Keratinocyte (primary cell): ENCODE measurements at regions not wholly inside any gene's neighbourhood (a gene's known extent, or its start where the extent isn't known, plus 50 kb on each side); places are given as distances from the start of the nearest gene placed in this dataset.

ENCODE experiments used
- DNase-seq: peaks from one replicate; pipeline ENCODE4 v3.0.0-alpha.2; 2011; ENCODE audit warnings: low read depth, missing footprints, low spot score
- FAIRE-seq: peaks from 2 replicates; lab custom pipeline; 2011; peaks lifted over from hg19 to GRCh38; lab: Jason Lieb, UNC
- H2AFZ ChIP-seq: 2 replicates; pipeline ENCODE4 v1.6.0; 2012; ENCODE audit warnings: low read length, control low read depth, inconsistent platforms; ENCODE audit not compliant: control insufficient read depth
- H3K27ac ChIP-seq: 2 replicates; pipeline ENCODE4 v1.5.1; 2011; ENCODE audit warnings: low read length; ENCODE audit not compliant: control insufficient read depth, insufficient read depth
- H3K27me3 ChIP-seq: 3 replicates; pipeline ENCODE4 v1.6.0; 2011; ENCODE audit warnings: low read length; ENCODE audit not compliant: control insufficient read depth, insufficient read depth; ENCODE audit errors: extremely low read depth
- H3K36me3 ChIP-seq, 2 experiments: 2 replicates in 1 of 2; 3 replicates in 1 of 2; pipeline ENCODE4 v1.5.1; 2011; ENCODE audit warnings: low read length in 2 of 2, mild to moderate bottlenecking in 1 of 2; ENCODE audit not compliant: control insufficient read depth in 2 of 2, insufficient read depth in 2 of 2; ENCODE audit errors: extremely low read depth in 1 of 2
- H3K4me1 ChIP-seq: 3 replicates; pipeline ENCODE4 v1.5.1; 2011; ENCODE audit warnings: low read length; ENCODE audit not compliant: control insufficient read depth, insufficient read depth; ENCODE audit errors: extremely low read depth
- H3K4me2 ChIP-seq: 3 replicates; pipeline ENCODE4 v1.6.0; 2011; ENCODE audit warnings: low read depth, low read length; ENCODE audit not compliant: control insufficient read depth, insufficient read depth; ENCODE audit errors: extremely low read depth
- H3K4me3 ChIP-seq, 3 experiments: fragments of 200-600 bp in 1 of 3; sonication (generic) in 1 of 3; 2 replicates in 2 of 3; 3 replicates in 1 of 3; pipeline ENCODE4 v1.5.1; 2011 to 2016; ENCODE audit warnings: low read length in 3 of 3, mild to moderate bottlenecking in 3 of 3, control low read depth in 2 of 3, inconsistent platforms in 1 of 3, low read depth in 1 of 3, mixed read lengths in 1 of 3, mixed run types in 1 of 3, moderate library complexity in 1 of 3; ENCODE audit not compliant: control insufficient read depth in 2 of 3, insufficient read depth in 2 of 3; ENCODE audit errors: extremely low read depth in 1 of 3
- H3K79me2 ChIP-seq: 2 replicates; pipeline ENCODE4 v1.6.0; 2012; ENCODE audit warnings: low read length; ENCODE audit not compliant: control insufficient read depth, insufficient read depth
- H3K9ac ChIP-seq: 3 replicates; pipeline ENCODE4 v1.6.0; 2011; ENCODE audit warnings: low read length; ENCODE audit not compliant: control insufficient read depth, insufficient read depth; ENCODE audit errors: extremely low read depth
- H3K9me1 ChIP-seq: 3 replicates; pipeline ENCODE4 v1.6.0; 2011; ENCODE audit warnings: low read length; ENCODE audit not compliant: control insufficient read depth, insufficient read depth; ENCODE audit errors: extremely low read depth
- H3K9me3 ChIP-seq: 2 replicates; pipeline ENCODE4 v1.5.1; 2012; ENCODE audit warnings: low read depth, low read length; ENCODE audit not compliant: control insufficient read depth
- H4K20me1 ChIP-seq: 3 replicates; pipeline ENCODE4 v1.6.0; 2011; ENCODE audit warnings: low read length; ENCODE audit not compliant: control insufficient read depth, insufficient read depth; ENCODE audit errors: extremely low read depth
- CTCF ChIP-seq, 3 experiments: IDR thresholded peaks in 1 of 3; conservative IDR thresholded peaks in 1 of 3; optimal IDR thresholded peaks in 1 of 3; 2 replicates in 2 of 3; 3 replicates in 1 of 3; pipeline versions ENCODE3 to v1.5.1; 2011; ENCODE audit warnings: low read length in 3 of 3, mild to moderate bottlenecking in 3 of 3, moderate library complexity in 2 of 3, control low read depth in 1 of 3, inconsistent platforms in 1 of 3; ENCODE audit not compliant: insufficient read depth in 2 of 3; ENCODE audit errors: extremely low read depth in 1 of 3
- EZH2 ChIP-seq: IDR thresholded peaks from one replicate; pipeline ENCODE4 v1.6.1; 2012; ENCODE audit warnings: inconsistent platforms, mild to moderate bottlenecking, low read length, moderate library complexity
- dilution Hi-C: fragments of 300-500 bp; cut with MboI; formaldehyde crosslinking; loops from one replicate; pipeline ENCODE4 v1.7.0; 2020; ENCODE audit warnings: low sequenced_read_pairs; ENCODE audit not compliant: extremely low pct_ligation_motif_present

GRCh38 chr17:77332034-77332971, 191.5 kb downstream of the SEC14L1 start:
- Histone ChIP-seq H3K27me3 (no peaks in the 10 kb centered on the region), H2AFZ (no peak overlapping the region), H3K9me1 (peaks cover 5% of the 10 kb centered on the region), H3K4me3 (no peak overlapping the region), H3K27ac (peak overlapping the region; percentile 65), H3K79me2 (peaks cover 94% of the 10 kb centered on the region), H3K4me2 (peak overlapping the region; percentile 60), H3K4me1 (peaks cover 39% of the 10 kb centered on the region), H4K20me1 (peaks cover 51% of the 10 kb centered on the region), H3K9ac (no peak overlapping the region), H3K36me3 (peaks cover 12 to 17% of the 10 kb centered on the region in 2 experiments), H3K9me3 (no peaks in the 10 kb centered on the region)
- dilution Hi-C loops: no loop called here
- DNase-seq (no peak), FAIRE-seq (no peak)
- TF ChIP-seq CTCF (optimal IDR thresholded peaks at IDR 0.05 in 1 of 3, IDR thresholded peaks at IDR 0.05 in 1 of 3, conservative IDR thresholded peaks at IDR 0.05 in 1 of 3; ENCODE audit: extremely low read depth in 1 of 3, insufficient read depth in 2 of 3, low read length in 3 of 3) (no peak), EZH2 (no peak)

DNA sequence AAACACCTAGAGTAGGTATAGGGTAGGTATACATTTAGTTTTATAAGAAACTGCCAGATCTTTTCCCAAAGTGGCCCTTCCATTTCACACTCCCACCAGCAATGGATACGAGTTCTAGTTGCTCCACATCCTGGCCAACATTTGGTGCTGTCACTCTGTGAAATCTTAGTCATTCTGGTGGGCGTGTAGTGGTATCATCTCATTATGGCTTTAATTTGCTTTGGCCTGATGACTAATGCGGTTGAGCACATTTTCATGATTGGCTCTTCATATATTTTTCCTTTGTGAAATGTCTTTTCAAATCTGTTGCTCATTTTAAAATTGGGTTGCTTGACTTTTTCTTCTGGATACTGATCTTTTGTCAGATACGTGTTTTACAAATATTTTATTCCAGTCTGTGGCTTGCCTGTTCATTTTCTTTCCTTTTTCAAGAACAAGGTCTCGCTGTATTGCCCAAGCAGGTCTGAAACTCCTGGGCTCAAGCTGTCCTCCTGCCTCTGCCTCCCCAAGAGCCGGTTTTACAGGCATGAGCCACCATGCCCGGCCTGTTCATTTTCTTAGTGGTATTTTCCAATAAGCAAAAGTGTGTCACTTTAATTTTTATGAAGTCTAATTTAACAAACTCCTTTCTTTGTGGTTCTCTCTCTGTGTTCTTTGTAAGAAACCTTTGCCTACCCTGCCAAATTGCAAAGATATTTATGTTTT, 192.4 kb downstream of the SEC14L1 start:
- FAIRE-seq (no peak), DNase-seq (no peak)
- Histone ChIP-seq H3K9ac (peak overlapping the region; percentile 18), H4K20me1 (peaks cover 43% of the 10 kb centered on the region), H3K36me3 (peaks cover 4 to 10% of the 10 kb centered on the region in 2 experiments), H2AFZ (no peak overlapping the region), H3K4me2 (peak overlapping the region; percentile 52), H3K79me2 (peaks cover 92% of the 10 kb centered on the region), H3K9me1 (peaks cover 5% of the 10 kb centered on the region), H3K27me3 (no peaks in the 10 kb centered on the region), H3K9me3 (no peaks in the 10 kb centered on the region), H3K27ac (peak overlapping the region; percentile 65), H3K4me3 (peak overlapping the region in 1 of 3 experiments; percentile 29), H3K4me1 (peaks cover 39% of the 10 kb centered on the region)
- dilution Hi-C loops: no loop called here
- TF ChIP-seq CTCF (optimal IDR thresholded peaks at IDR 0.05 in 1 of 3, IDR thresholded peaks at IDR 0.05 in 1 of 3, conservative IDR thresholded peaks at IDR 0.05 in 1 of 3; ENCODE audit: extremely low read depth in 1 of 3, insufficient read depth in 2 of 3, low read length in 3 of 3) (no peak), EZH2 (no peak)
